Kidney glomerular epithelial cell (primary cell): ENCODE measurements at regions not wholly inside any gene's neighbourhood (a gene's known extent, or its start where the extent isn't known, plus 50 kb on each side); places are given as distances from the start of the nearest gene placed in this dataset.
A peak's percentile ranks its signal among the peaks of the same experiment; 100 is the strongest.
"Not testable (repeated sequence)": the region's sequence is repeated elsewhere in the genome, so short reads cannot be mapped to it uniquely, and the experiment has no call there.

Experiments
- DNase-seq: peaks from one replicate; lab custom pipeline; 2025; lab: John Stamatoyannopoulos, UW

- no peak for DNase-seq
Observed at GRCh38 chr3:80334534-80334933, 566.7 kb upstream of the ROBO1 start.

GRCh38 chr3:80331494-80332170 is 563.8 kb upstream of the ROBO1 start:
- no peak for DNase-seq

- not testable (repeated sequence) for DNase-seq
Observed at GRCh38 chr3:80314541-80314940, 546.7 kb upstream of the ROBO1 start.

- no peak for DNase-seq
Observed at GRCh38 chr3:80308637-80309036, 540.8 kb upstream of the ROBO1 start.

GRCh38 chr3:80307844-80308243 is 540.0 kb upstream of the ROBO1 start:
- DNase-seq, result no peak

GRCh38 chr3:80297720-80298119 is 529.9 kb upstream of the ROBO1 start:
- DNase-seq, result no peak

- no peak for DNase-seq
Observed at GRCh38 chr3:80285388-80285787, 517.6 kb upstream of the ROBO1 start.

GRCh38 chr3:80283783-80284182 is 516.0 kb upstream of the ROBO1 start:
- DNase-seq, result no peak

- DNase-seq, result no peak
Observed at GRCh38 chr3:80278056-80278455, 510.3 kb upstream of the ROBO1 start.

- DNase-seq, result no peak
Observed at GRCh38 chr3:80275120-80275519, 507.3 kb upstream of the ROBO1 start.

- no peak for DNase-seq
Observed at GRCh38 chr3:80263260-80263659, 495.5 kb upstream of the ROBO1 start.

- DNase-seq, result no peak
Observed at GRCh38 chr3:80261082-80261481, 493.3 kb upstream of the ROBO1 start.

GRCh38 chr3:80259736-80260135 is 491.9 kb upstream of the ROBO1 start:
- DNase-seq, result no peak

- no peak for DNase-seq
Observed at GRCh38 chr3:80252113-80252512, 484.3 kb upstream of the ROBO1 start.

- no peak for DNase-seq
Observed at GRCh38 chr3:80247766-80248165, 480.0 kb upstream of the ROBO1 start.

GRCh38 chr3:80244390-80244789 is 476.6 kb upstream of the ROBO1 start:
- no peak for DNase-seq

- no peak for DNase-seq
Observed at GRCh38 chr3:80241791-80242190, 474.0 kb upstream of the ROBO1 start.

- DNase-seq, result no peak
Observed at GRCh38 chr3:80239301-80239700, 471.5 kb upstream of the ROBO1 start.

GRCh38 chr3:80238606-80239005 is 470.8 kb upstream of the ROBO1 start:
- DNase-seq, result no peak

GRCh38 chr3:80238152-80238551 is 470.4 kb upstream of the ROBO1 start:
- DNase-seq, result no peak

- no peak for DNase-seq
Observed at GRCh38 chr3:80234706-80235105, 466.9 kb upstream of the ROBO1 start.

GRCh38 chr3:80233576-80233975 is 465.8 kb upstream of the ROBO1 start:
- no peak for DNase-seq

GRCh38 chr3:80232760-80233159 is 465.0 kb upstream of the ROBO1 start:
- DNase-seq, result peak; percentile 89

GRCh38 chr3:80230962-80231361 is 463.2 kb upstream of the ROBO1 start:
- DNase-seq, result no peak

GRCh38 chr3:80227216-80227615 is 459.4 kb upstream of the ROBO1 start:
- no peak for DNase-seq
